HCT116 (cell line): ENCODE measurements at regions not wholly inside any gene's neighbourhood (a gene's known extent, or its start where the extent isn't known, plus 50 kb on each side); places are given as distances from the start of the nearest gene placed in this dataset.
"Not testable (repeated sequence)": the region's sequence is repeated elsewhere in the genome, so short reads cannot be mapped to it uniquely, and the experiment has no call there.

Experiments
- EGR1 ChIP-seq: IDR thresholded peaks from 2 replicates; pipeline ENCODE4 v1.6.1; 2012; ENCODE audit warnings: low read depth
- EZH2 ChIP-seq: fragments of 200-600 bp; sonication (generic); IDR thresholded peaks from 2 replicates; pipeline ENCODE4 v1.6.1; 2017; ENCODE audit warnings: antibody characterized with exemption, mixed run types
- FOSL1 ChIP-seq: IDR thresholded peaks from 2 replicates; pipeline ENCODE4 v1.6.1; 2012; ENCODE audit warnings: low read depth
- JUND ChIP-seq: IDR thresholded peaks from 2 replicates; pipeline ENCODE4 v1.6.1; 2012
- POLR2A ChIP-seq: IDR thresholded peaks from 2 replicates; pipeline ENCODE4 v1.7.0; 2011; ENCODE audit warnings: borderline replicate concordance; ENCODE audit not compliant: insufficient read depth, insufficient read length; ENCODE audit errors: extremely low read depth
- RAD21 ChIP-seq: IDR thresholded peaks from 2 replicates; pipeline ENCODE4 v1.6.1; 2012; ENCODE audit warnings: low read depth, mild to moderate bottlenecking
- SIN3A ChIP-seq: IDR thresholded peaks from 2 replicates; pipeline ENCODE4 v1.6.1; 2012; ENCODE audit warnings: low read depth
- ZNF274 ChIP-seq: fragments of 200-500 bp; sonication (Bioruptor generic); IDR thresholded peaks from 2 replicates; pipeline ENCODE4 v1.6.1; 2014; ENCODE audit warnings: mild to moderate bottlenecking, low read depth, low read length, inconsistent platforms
- TF ChIP-seq, protein P1 (sequence below), 3 experiments: fragments of 200-600 bp in 1 of 3; sonication (generic) in 1 of 3; IDR thresholded peaks in 2 of 3; conservative IDR thresholded peaks in 1 of 3; 2 replicates each; pipeline ENCODE4 v1.5.1; 2012 to 2017; ENCODE audit warnings: low read depth in 2 of 3, low read length in 2 of 3, antibody characterized with exemption in 1 of 3, borderline replicate concordance in 1 of 3, control low read depth in 1 of 3, mild to moderate bottlenecking in 1 of 3, mixed read lengths in 1 of 3, mixed run types in 1 of 3, moderate library complexity in 1 of 3; ENCODE audit not compliant: insufficient read depth in 1 of 3
- TF ChIP-seq, protein P2 (sequence below): IDR thresholded peaks from 2 replicates; pipeline ENCODE4 v1.6.1; 2012; ENCODE audit warnings: low read depth
- TF ChIP-seq, protein P3 (sequence below): IDR thresholded peaks from 2 replicates; pipeline ENCODE4 v1.6.1; 2012

DNA sequence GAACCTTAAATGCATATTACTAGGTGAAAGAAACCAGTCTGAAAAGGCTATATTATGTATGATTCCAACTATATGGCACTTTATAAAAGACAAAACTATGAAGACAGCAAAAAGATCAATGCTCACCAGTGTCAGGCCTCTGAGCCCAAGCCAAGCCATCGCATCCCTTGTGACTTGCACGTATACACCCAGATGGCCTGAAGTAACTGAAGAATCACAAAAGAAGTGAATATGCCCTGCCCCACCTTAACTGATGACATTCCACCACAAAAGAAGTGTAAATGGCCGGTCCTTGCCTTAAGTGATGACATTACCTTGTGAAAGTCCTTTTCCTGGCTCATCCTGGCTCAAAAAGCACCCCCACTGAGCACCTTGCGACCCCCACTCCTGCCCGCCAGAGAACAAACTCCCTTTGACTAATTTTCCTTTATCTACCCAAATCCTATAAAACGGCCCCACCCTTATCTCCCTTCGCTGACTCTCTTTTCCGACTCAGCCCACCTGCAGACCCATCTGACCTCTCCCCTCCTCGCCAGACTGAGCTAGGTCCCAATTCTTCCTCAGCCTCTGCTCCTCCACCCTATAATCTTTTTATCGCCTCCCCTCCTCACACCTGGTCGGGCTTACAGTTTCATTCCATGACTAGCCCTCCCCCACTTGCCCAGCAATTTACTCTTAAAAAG lies 1239.5 kb downstream of the OLFM4 start:
- not testable (repeated sequence) for TF ChIP-seq RAD21, POLR2A, JUND, FOSL1, EGR1, EZH2, SIN3A, ZNF274
- TF ChIP-seq, protein P1, sequence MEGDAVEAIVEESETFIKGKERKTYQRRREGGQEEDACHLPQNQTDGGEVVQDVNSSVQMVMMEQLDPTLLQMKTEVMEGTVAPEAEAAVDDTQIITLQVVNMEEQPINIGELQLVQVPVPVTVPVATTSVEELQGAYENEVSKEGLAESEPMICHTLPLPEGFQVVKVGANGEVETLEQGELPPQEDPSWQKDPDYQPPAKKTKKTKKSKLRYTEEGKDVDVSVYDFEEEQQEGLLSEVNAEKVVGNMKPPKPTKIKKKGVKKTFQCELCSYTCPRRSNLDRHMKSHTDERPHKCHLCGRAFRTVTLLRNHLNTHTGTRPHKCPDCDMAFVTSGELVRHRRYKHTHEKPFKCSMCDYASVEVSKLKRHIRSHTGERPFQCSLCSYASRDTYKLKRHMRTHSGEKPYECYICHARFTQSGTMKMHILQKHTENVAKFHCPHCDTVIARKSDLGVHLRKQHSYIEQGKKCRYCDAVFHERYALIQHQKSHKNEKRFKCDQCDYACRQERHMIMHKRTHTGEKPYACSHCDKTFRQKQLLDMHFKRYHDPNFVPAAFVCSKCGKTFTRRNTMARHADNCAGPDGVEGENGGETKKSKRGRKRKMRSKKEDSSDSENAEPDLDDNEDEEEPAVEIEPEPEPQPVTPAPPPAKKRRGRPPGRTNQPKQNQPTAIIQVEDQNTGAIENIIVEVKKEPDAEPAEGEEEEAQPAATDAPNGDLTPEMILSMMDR (IDR thresholded peaks at IDR 0.05 in 2 of 3, conservative IDR thresholded peaks at IDR 0.05 in 1 of 3; ENCODE audit: borderline replicate concordance in 1 of 3, insufficient read depth in 1 of 3, low read depth in 2 of 3, low read length in 2 of 3): not testable (repeated sequence)
- TF ChIP-seq, protein P2, sequence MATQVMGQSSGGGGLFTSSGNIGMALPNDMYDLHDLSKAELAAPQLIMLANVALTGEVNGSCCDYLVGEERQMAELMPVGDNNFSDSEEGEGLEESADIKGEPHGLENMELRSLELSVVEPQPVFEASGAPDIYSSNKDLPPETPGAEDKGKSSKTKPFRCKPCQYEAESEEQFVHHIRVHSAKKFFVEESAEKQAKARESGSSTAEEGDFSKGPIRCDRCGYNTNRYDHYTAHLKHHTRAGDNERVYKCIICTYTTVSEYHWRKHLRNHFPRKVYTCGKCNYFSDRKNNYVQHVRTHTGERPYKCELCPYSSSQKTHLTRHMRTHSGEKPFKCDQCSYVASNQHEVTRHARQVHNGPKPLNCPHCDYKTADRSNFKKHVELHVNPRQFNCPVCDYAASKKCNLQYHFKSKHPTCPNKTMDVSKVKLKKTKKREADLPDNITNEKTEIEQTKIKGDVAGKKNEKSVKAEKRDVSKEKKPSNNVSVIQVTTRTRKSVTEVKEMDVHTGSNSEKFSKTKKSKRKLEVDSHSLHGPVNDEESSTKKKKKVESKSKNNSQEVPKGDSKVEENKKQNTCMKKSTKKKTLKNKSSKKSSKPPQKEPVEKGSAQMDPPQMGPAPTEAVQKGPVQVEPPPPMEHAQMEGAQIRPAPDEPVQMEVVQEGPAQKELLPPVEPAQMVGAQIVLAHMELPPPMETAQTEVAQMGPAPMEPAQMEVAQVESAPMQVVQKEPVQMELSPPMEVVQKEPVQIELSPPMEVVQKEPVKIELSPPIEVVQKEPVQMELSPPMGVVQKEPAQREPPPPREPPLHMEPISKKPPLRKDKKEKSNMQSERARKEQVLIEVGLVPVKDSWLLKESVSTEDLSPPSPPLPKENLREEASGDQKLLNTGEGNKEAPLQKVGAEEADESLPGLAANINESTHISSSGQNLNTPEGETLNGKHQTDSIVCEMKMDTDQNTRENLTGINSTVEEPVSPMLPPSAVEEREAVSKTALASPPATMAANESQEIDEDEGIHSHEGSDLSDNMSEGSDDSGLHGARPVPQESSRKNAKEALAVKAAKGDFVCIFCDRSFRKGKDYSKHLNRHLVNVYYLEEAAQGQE: not testable (repeated sequence)
- TF ChIP-seq, protein P3, sequence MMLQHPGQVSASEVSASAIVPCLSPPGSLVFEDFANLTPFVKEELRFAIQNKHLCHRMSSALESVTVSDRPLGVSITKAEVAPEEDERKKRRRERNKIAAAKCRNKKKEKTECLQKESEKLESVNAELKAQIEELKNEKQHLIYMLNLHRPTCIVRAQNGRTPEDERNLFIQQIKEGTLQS: not testable (repeated sequence)
